GM12878 (cell line): ENCODE measurements at regions not wholly inside any gene's neighbourhood (a gene's known extent, or its start where the extent isn't known, plus 50 kb on each side); places are given as distances from the start of the nearest gene placed in this dataset.

Experiments used
- BACH1 ChIP-seq: fragments of 450-650 bp; IDR thresholded peaks from 2 replicates; pipeline ENCODE4 v1.6.1; 2017; ENCODE audit warnings: mild to moderate bottlenecking, borderline replicate concordance
- BCL11A ChIP-seq: IDR thresholded peaks from 2 replicates; pipeline ENCODE4 v1.6.1; 2011; ENCODE audit warnings: low read depth, low read length
- CTCF ChIP-seq, 3 experiments: IDR thresholded peaks in 2 of 3; conservative IDR thresholded peaks in 1 of 3; 2 replicates each; pipeline ENCODE4 v1.5.1; 2011; ENCODE audit warnings: low read depth in 3 of 3, low read length in 3 of 3, mild to moderate bottlenecking in 3 of 3, control low read depth in 2 of 3, moderate library complexity in 2 of 3, inconsistent platforms in 1 of 3, mixed read lengths in 1 of 3; ENCODE audit not compliant: control insufficient read depth in 2 of 3, insufficient read depth in 1 of 3; ENCODE audit errors: extremely low read depth in 1 of 3
- DPF2 ChIP-seq: fragments of 450-650 bp; IDR thresholded peaks from 2 replicates; pipeline ENCODE4 v1.6.1; 2017; ENCODE audit warnings: mild to moderate bottlenecking
- EP300 ChIP-seq, 2 experiments: fragments of 150-350 bp in 1 of 2; IDR thresholded peaks; 2 replicates each; pipeline ENCODE4 v1.6.1; 2011 to 2012; ENCODE audit warnings: low read depth in 2 of 2, low read length in 2 of 2, borderline replicate concordance in 1 of 2, improper control_type of control experiment in 1 of 2, inconsistent platforms in 1 of 2; ENCODE audit not compliant: control insufficient read depth in 1 of 2
- FOS ChIP-seq: IDR thresholded peaks from 3 replicates; pipeline ENCODE4 v1.6.1; 2011; ENCODE audit warnings: borderline replicate concordance; ENCODE audit not compliant: insufficient read length; ENCODE audit errors: extremely low read depth
- IRF4 ChIP-seq: IDR thresholded peaks from 2 replicates; pipeline ENCODE4 v1.6.1; 2011; ENCODE audit warnings: low read depth, low read length
- MAX ChIP-seq: IDR thresholded peaks from 2 replicates; pipeline ENCODE4 v1.6.1; 2012; ENCODE audit warnings: low read depth, low read length, improper control_type of control experiment
- MEF2A ChIP-seq: IDR thresholded peaks from 2 replicates; pipeline ENCODE4 v1.6.1; 2011; ENCODE audit warnings: low read depth, mild to moderate bottlenecking, low read length, moderate library complexity; ENCODE audit not compliant: insufficient read depth
- MLLT1 ChIP-seq: fragments of 450-650 bp; IDR thresholded peaks from 2 replicates; pipeline ENCODE4 v1.6.1; 2016; ENCODE audit warnings: mild to moderate bottlenecking
- MTA3 ChIP-seq: IDR thresholded peaks from 2 replicates; pipeline ENCODE4 v1.6.1; 2012; ENCODE audit warnings: low read length, inconsistent platforms, borderline replicate concordance
- NR2C1 ChIP-seq: fragments of 450-650 bp; IDR thresholded peaks from 2 replicates; pipeline ENCODE4 v1.6.1; 2017; ENCODE audit warnings: antibody characterized with exemption, mild to moderate bottlenecking, moderate library complexity
- PAX5 ChIP-seq: IDR thresholded peaks from 2 replicates; pipeline ENCODE4 v1.6.1; 2011; ENCODE audit warnings: low read depth, low read length, borderline replicate concordance
- POLR2A ChIP-seq: IDR thresholded peaks from 2 replicates; pipeline ENCODE4 v1.6.1; 2011; ENCODE audit warnings: low read depth, mild to moderate bottlenecking, low read length
- POLR2AphosphoS2 ChIP-seq: IDR thresholded peaks from 2 replicates; pipeline ENCODE4 v1.6.1; 2011; ENCODE audit warnings: low read depth, mild to moderate bottlenecking, low read length, improper control_type of control experiment, moderate library complexity
- POU2F2 ChIP-seq: IDR thresholded peaks from 3 replicates; pipeline ENCODE4 v1.6.1; 2011; ENCODE audit warnings: low read depth, mild to moderate bottlenecking, low read length, borderline replicate concordance
- RAD21 ChIP-seq: IDR thresholded peaks from 2 replicates; pipeline ENCODE4 v1.6.1; 2011; ENCODE audit warnings: mild to moderate bottlenecking, low read depth, low read length, moderate library complexity; ENCODE audit not compliant: insufficient read depth
- RAD51 ChIP-seq: fragments of 450-650 bp; IDR thresholded peaks from 2 replicates; pipeline ENCODE4 v1.6.1; 2016; ENCODE audit warnings: moderate library complexity, mild to moderate bottlenecking, inconsistent platforms
- REST ChIP-seq: IDR thresholded peaks from 2 replicates; pipeline ENCODE4 v1.6.1; 2012; ENCODE audit warnings: mild to moderate bottlenecking, low read depth, low read length
- RFX5 ChIP-seq: IDR thresholded peaks from 2 replicates; pipeline ENCODE4 v1.6.1; 2011; ENCODE audit warnings: low read depth, low read length, improper control_type of control experiment
- SP1 ChIP-seq: IDR thresholded peaks from one replicate; pipeline ENCODE4 v1.6.1; 2011; ENCODE audit warnings: low read depth, low read length
- SREBF1 ChIP-seq: IDR thresholded peaks from 2 replicates; pipeline ENCODE4 v1.6.1; 2012; ENCODE audit warnings: mild to moderate bottlenecking, low read length
- TBL1XR1 ChIP-seq: IDR thresholded peaks from 2 replicates; pipeline ENCODE4 v1.6.1; 2012; ENCODE audit warnings: low read depth, low read length, improper control_type of control experiment
- ZBTB33 ChIP-seq: fragments of 450-650 bp; IDR thresholded peaks from 2 replicates; pipeline ENCODE4 v1.6.1; 2017; ENCODE audit warnings: mild to moderate bottlenecking

- peak; percentile 27 to 58; a peak in 2 of 4 replicates for TF ChIP-seq EP300 (IDR thresholded peaks at IDR 0.05; ENCODE audit: borderline replicate concordance in 1 of 2, control insufficient read depth in 1 of 2, low read depth in 2 of 2, low read length in 2 of 2)
- TF ChIP-seq BACH1, result no peak
- TF ChIP-seq REST, result no peak
- no peak for TF ChIP-seq ZBTB33
- TF ChIP-seq IRF4, result 0 out of 2 replicates have a peak, but pooled peaks have one; percentile 49
- TF ChIP-seq MTA3, result peak; percentile 68; the same call in 1 of the 2 replicates
- TF ChIP-seq MEF2A, result no peak
- no peak for TF ChIP-seq NR2C1
- TF ChIP-seq POU2F2, result no peak
- no peak for TF ChIP-seq SREBF1
- no peak for TF ChIP-seq RFX5
- TF ChIP-seq MLLT1, result no peak
- peak; percentile 61; the same call in 1 of the 2 replicates for TF ChIP-seq DPF2
- TF ChIP-seq SP1, result no peak
- TF ChIP-seq BCL11A, result peak; percentile 82
- 0 out of 2 replicates have a peak, but pooled peaks have one; percentile 42 for TF ChIP-seq TBL1XR1
- TF ChIP-seq MAX, result no peak
- TF ChIP-seq POLR2A, result no peak
- no peak for TF ChIP-seq RAD51
- TF ChIP-seq PAX5, result peak; percentile 46; the same call in 1 of the 2 replicates
- TF ChIP-seq POLR2AphosphoS2, result no peak
- TF ChIP-seq CTCF (IDR thresholded peaks at IDR 0.05 in 2 of 3, conservative IDR thresholded peaks at IDR 0.05 in 1 of 3; ENCODE audit: control insufficient read depth in 2 of 3, extremely low read depth in 1 of 3, insufficient read depth in 1 of 3, low read depth in 3 of 3, low read length in 3 of 3), result no peak
- TF ChIP-seq RAD21, result 0 out of 2 replicates have a peak, but pooled peaks have one; percentile 13
- no peak for TF ChIP-seq FOS
Observed at GRCh38 chr14:65290830-65291229, 121.7 kb upstream of the FUT8 start (continued).
